Activated T-cell treated with anti-CD3 and anti-CD28 coated beads, Interleukin-2, amount 50 U/mL, for 72 hours (primary cell): ENCODE measurements at regions not wholly inside any gene's neighbourhood (a gene's known extent, or its start where the extent isn't known, plus 50 kb on each side); places are given as distances from the start of the nearest gene placed in this dataset.

Experiments used
- ATAC-seq, 2 donors: fragments of 150-1000 bp; cut with Tn5 transposase; replicated peaks in 1 of 2; 2 replicates each; pipeline ENCODE4 v1.10.0; 2021; ENCODE audit warnings: moderate library complexity in 2 of 2, mild to moderate bottlenecking in 1 of 2
- DNase-seq, 2 donors: peaks; one replicate each; pipeline ENCODE4 v3.0.0; 2021 to 2022; ENCODE audit warnings: mixed read lengths in 1 of 2
- H3K27ac Mint-ChIP-seq: one replicate; pipeline ENCODE4 v1.8.0; 2022; ENCODE audit warnings: mild to moderate bottlenecking, moderate library complexity, mixed read lengths
- H3K27me3 Mint-ChIP-seq: one replicate; pipeline ENCODE4 v1.8.0; 2022; ENCODE audit warnings: low read depth, mixed read lengths
- H3K36me3 Mint-ChIP-seq, 2 donors: one replicate each; pipeline ENCODE4 v1.8.0; 2022; ENCODE audit warnings: mixed read lengths in 2 of 2, mild to moderate bottlenecking in 1 of 2; ENCODE audit not compliant: insufficient read depth in 2 of 2
- H3K4me1 Mint-ChIP-seq: one replicate; pipeline ENCODE4 v1.8.0; 2022; ENCODE audit warnings: low read depth, mixed read lengths
- H3K4me3 Mint-ChIP-seq, 2 donors: one replicate each; pipeline ENCODE4 v1.8.0; 2022; ENCODE audit warnings: mild to moderate bottlenecking in 2 of 2, mixed read lengths in 2 of 2, moderate library complexity in 2 of 2
- H3K9me3 Mint-ChIP-seq, 2 donors: one replicate each; pipeline ENCODE4 v1.8.0; 2022; ENCODE audit warnings: mixed read lengths in 2 of 2

- DNase-seq (peak; percentile 5 to 30), ATAC-seq (peak; percentile 64 to 93)
- Mint-ChIP-seq H3K27ac (no peak overlapping the region), H3K36me3 (peaks cover 0 to 4% of the 10 kb centered on the region in 2 donors), H3K9me3 (peaks cover 3 to 6% of the 10 kb centered on the region in 2 donors), H3K27me3 (no peaks in the 10 kb centered on the region), H3K4me3 (no peak overlapping the region), H3K4me1 (no peaks in the 10 kb centered on the region)
These were observed 81.3 kb upstream of the CADM1 start for GRCh38 chr11:115585361-115586024.

GRCh38 chr11:115581871-115582639 lies 77.8 kb upstream of the CADM1 start:
- Mint-ChIP-seq H3K9me3 (peaks cover 0 to 2% of the 10 kb centered on the region in 2 donors), H3K27me3 (no peaks in the 10 kb centered on the region), H3K4me3 (no peak overlapping the region), H3K27ac (no peak overlapping the region), H3K36me3 (peaks cover 0 to 1% of the 10 kb centered on the region in 2 donors), H3K4me1 (no peaks in the 10 kb centered on the region)
- ATAC-seq, result no peak
- no peak for DNase-seq

- H3K4me1 Mint-ChIP-seq, result no peaks in the 10 kb centered on the region
- peaks cover 0 to 2% of the 10 kb centered on the region in 2 donors for H3K9me3 Mint-ChIP-seq
- H3K27ac Mint-ChIP-seq, result no peak overlapping the region
- peaks cover 0 to 1% of the 10 kb centered on the region in 2 donors for H3K36me3 Mint-ChIP-seq
- DNase-seq, result no peak
- no peaks in the 10 kb centered on the region for H3K27me3 Mint-ChIP-seq
- H3K4me3 Mint-ChIP-seq, result no peak overlapping the region
- no peak for ATAC-seq
These were observed 76.9 kb upstream of the CADM1 start for GRCh38 chr11:115580927-115581680.

- Mint-ChIP-seq H3K4me1 (no peaks in the 10 kb centered on the region), H3K4me3 (no peak overlapping the region), H3K27me3 (no peaks in the 10 kb centered on the region), H3K27ac (no peak overlapping the region), H3K36me3 (peaks cover 0 to 1% of the 10 kb centered on the region in 2 donors), H3K9me3 (peaks cover 0 to 4% of the 10 kb centered on the region in 2 donors)
- DNase-seq, result no peak
- ATAC-seq, result no peak
These were observed 76.2 kb upstream of the CADM1 start for GRCh38 chr11:115580416-115580815.

GRCh38 chr11:115579181-115579825 lies 75.1 kb upstream of the CADM1 start:
- Mint-ChIP-seq H3K27ac (no peak overlapping the region), H3K4me3 (no peak overlapping the region), H3K9me3 (peaks cover 0 to 9% of the 10 kb centered on the region in 2 donors), H3K27me3 (no peaks in the 10 kb centered on the region), H3K36me3 (peaks cover 0 to 1% of the 10 kb centered on the region in 2 donors), H3K4me1 (no peaks in the 10 kb centered on the region)
- no peak for ATAC-seq
- DNase-seq, result no peak

- peaks cover 0 to 1% of the 10 kb centered on the region in 2 donors for H3K36me3 Mint-ChIP-seq
- peaks cover 0 to 9% of the 10 kb centered on the region in 2 donors for H3K9me3 Mint-ChIP-seq
- no peaks in the 10 kb centered on the region for H3K4me1 Mint-ChIP-seq
- ATAC-seq (no peak), DNase-seq (no peak)
- H3K27me3 Mint-ChIP-seq, result no peaks in the 10 kb centered on the region
- no peak overlapping the region for H3K27ac Mint-ChIP-seq
- no peak overlapping the region for H3K4me3 Mint-ChIP-seq
These were observed 74.1 kb upstream of the CADM1 start for GRCh38 chr11:115578275-115578674.

- H3K36me3 Mint-ChIP-seq, result peaks cover 0 to 1% of the 10 kb centered on the region in 2 donors
- DNase-seq (no peak), ATAC-seq (no peak)
- no peaks in the 10 kb centered on the region for H3K4me1 Mint-ChIP-seq
- H3K27me3 Mint-ChIP-seq, result no peaks in the 10 kb centered on the region
- H3K4me3 Mint-ChIP-seq, result no peak overlapping the region
- H3K27ac Mint-ChIP-seq, result no peak overlapping the region
- peaks cover 0 to 9% of the 10 kb centered on the region in 2 donors for H3K9me3 Mint-ChIP-seq
These were observed 73.5 kb upstream of the CADM1 start for GRCh38 chr11:115577701-115578100.

GRCh38 chr11:115576606-115577380 lies 72.6 kb upstream of the CADM1 start:
- DNase-seq (no peak), ATAC-seq (no peak)
- H3K4me3 Mint-ChIP-seq, result no peak overlapping the region
- H3K36me3 Mint-ChIP-seq, result no peaks in the 10 kb centered on the region
- no peak overlapping the region for H3K27ac Mint-ChIP-seq
- H3K4me1 Mint-ChIP-seq, result no peaks in the 10 kb centered on the region
- no peaks in the 10 kb centered on the region for H3K27me3 Mint-ChIP-seq
- peaks cover 0 to 12% of the 10 kb centered on the region in 2 donors for H3K9me3 Mint-ChIP-seq

- H3K4me3 Mint-ChIP-seq, result no peak overlapping the region
- DNase-seq (no peak), ATAC-seq (no peak)
- no peak overlapping the region for H3K27ac Mint-ChIP-seq
- no peaks in the 10 kb centered on the region for H3K36me3 Mint-ChIP-seq
- H3K4me1 Mint-ChIP-seq, result no peaks in the 10 kb centered on the region
- peaks cover 0 to 11% of the 10 kb centered on the region in 2 donors for H3K9me3 Mint-ChIP-seq
- H3K27me3 Mint-ChIP-seq, result no peaks in the 10 kb centered on the region
These were observed 68.3 kb upstream of the CADM1 start for GRCh38 chr11:115572551-115572950.

GRCh38 chr11:115566180-115566764 lies 62.1 kb upstream of the CADM1 start:
- DNase-seq (no peak), ATAC-seq (no peak)
- no peaks in the 10 kb centered on the region for H3K27me3 Mint-ChIP-seq
- no peaks in the 10 kb centered on the region for H3K4me1 Mint-ChIP-seq
- H3K4me3 Mint-ChIP-seq, result no peak overlapping the region
- no peaks in the 10 kb centered on the region for H3K36me3 Mint-ChIP-seq
- no peaks in the 10 kb centered on the region for H3K9me3 Mint-ChIP-seq
- no peak overlapping the region for H3K27ac Mint-ChIP-seq

- no peak for DNase-seq
- Mint-ChIP-seq H3K9me3 (no peaks in the 10 kb centered on the region), H3K4me3 (no peak overlapping the region), H3K4me1 (no peaks in the 10 kb centered on the region), H3K27me3 (no peaks in the 10 kb centered on the region), H3K27ac (no peak overlapping the region), H3K36me3 (no peaks in the 10 kb centered on the region)
- ATAC-seq, result no peak
These were observed 60.6 kb upstream of the CADM1 start for GRCh38 chr11:115564851-115565250.

GRCh38 chr11:115561116-115561515 lies 56.9 kb upstream of the CADM1 start:
- Mint-ChIP-seq H3K27me3 (no peaks in the 10 kb centered on the region), H3K27ac (no peak overlapping the region), H3K4me3 (no peak overlapping the region), H3K36me3 (no peaks in the 10 kb centered on the region), H3K4me1 (no peaks in the 10 kb centered on the region), H3K9me3 (no peaks in the 10 kb centered on the region)
- DNase-seq (no peak), ATAC-seq (no peak)
